ENCODE measurements at regions not wholly inside any gene's neighbourhood (a gene's known extent, or its start where the extent isn't known, plus 50 kb on each side); places are given as distances from the start of the nearest gene placed in this dataset.
A peak's percentile ranks its signal among the peaks of the same experiment; 100 is the strongest.

GRCh38 chr18:45169610-45170009 lies 445.7 kb upstream of the SLC14A2 start:
- DNase-seq, result no peak

- no peak for DNase-seq
These were observed 443.5 kb upstream of the SLC14A2 start for GRCh38 chr18:45171679-45172191.

- DNase-seq, result no peak
These were observed 441.9 kb upstream of the SLC14A2 start for GRCh38 chr18:45173327-45173726.

GRCh38 chr18:45173799-45174519 lies 441.3 kb upstream of the SLC14A2 start:
- DNase-seq, result no peak

- no peak for DNase-seq
These were observed 440.6 kb upstream of the SLC14A2 start for GRCh38 chr18:45174629-45175136.

GRCh38 chr18:45175511-45175910 lies 439.8 kb upstream of the SLC14A2 start:
- DNase-seq, result no peak

GRCh38 chr18:45186832-45187231 lies 428.4 kb upstream of the SLC14A2 start:
- DNase-seq, result no peak

- no peak for DNase-seq
These were observed 423.5 kb upstream of the SLC14A2 start for GRCh38 chr18:45191795-45192194.

- DNase-seq, result no peak
These were observed 417.7 kb upstream of the SLC14A2 start for GRCh38 chr18:45197526-45197970.

GRCh38 chr18:45198526-45198925 lies 416.8 kb upstream of the SLC14A2 start:
- no peak for DNase-seq

GRCh38 chr18:45201029-45201428 lies 414.2 kb upstream of the SLC14A2 start:
- no peak for DNase-seq

GRCh38 chr18:45201489-45201888 lies 413.8 kb upstream of the SLC14A2 start:
- DNase-seq, result no peak

GRCh38 chr18:45202061-45202460 lies 413.2 kb upstream of the SLC14A2 start:
- no peak for DNase-seq

- DNase-seq, result no peak
These were observed 411.6 kb upstream of the SLC14A2 start for GRCh38 chr18:45203677-45204076.

GRCh38 chr18:45207328-45207727 lies 407.9 kb upstream of the SLC14A2 start:
- DNase-seq, result no peak

- no peak for DNase-seq
These were observed 407.1 kb upstream of the SLC14A2 start for GRCh38 chr18:45208164-45208563.

- DNase-seq, result peak; percentile 60
These were observed 402.9 kb upstream of the SLC14A2 start for GRCh38 chr18:45212181-45213039.

GRCh38 chr18:45213040-45213333 lies 402.3 kb upstream of the SLC14A2 start:
- no peak for DNase-seq

- no peak for DNase-seq
These were observed 396.8 kb upstream of the SLC14A2 start for GRCh38 chr18:45218436-45218835.

GRCh38 chr18:45221363-45221762 lies 393.9 kb upstream of the SLC14A2 start:
- DNase-seq, result no peak

GRCh38 chr18:45222180-45222579 lies 393.1 kb upstream of the SLC14A2 start:
- no peak for DNase-seq

- DNase-seq, result no peak
These were observed 388.1 kb upstream of the SLC14A2 start for GRCh38 chr18:45227001-45227742.

- no peak for DNase-seq
These were observed 386.4 kb upstream of the SLC14A2 start for GRCh38 chr18:45228796-45229388.

Data from right forelimb (tissue), 1 donor.